SK-N-MC (cell line): ENCODE measurements at regions not wholly inside any gene's neighbourhood (a gene's known extent, or its start where the extent isn't known, plus 50 kb on each side); places are given as distances from the start of the nearest gene placed in this dataset.

Experiments used
- DNase-seq: peaks from one replicate; pipeline ENCODE4 v3.0.0-alpha.2; 2011; ENCODE audit warnings: low read depth, low spot score
- H3K27ac ChIP-seq: fragments of 200-600 bp; sonication (generic); 2 replicates; pipeline ENCODE4 v1.5.1; 2016; ENCODE audit warnings: mixed run types
- H3K36me3 ChIP-seq: fragments of 200-600 bp; sonication (generic); 2 replicates; pipeline ENCODE4 v1.6.1; 2017; ENCODE audit warnings: antibody characterized with exemption, low read length, mixed read lengths; ENCODE audit not compliant: insufficient read depth
- H3K4me3 ChIP-seq: fragments of 200-600 bp; sonication (generic); 2 replicates; pipeline ENCODE4 v1.5.1; 2016
- H3K9ac ChIP-seq: fragments of 200-600 bp; sonication (generic); 2 replicates; pipeline ENCODE4 v1.8.0; 2017; ENCODE audit warnings: mixed run types, mixed read lengths; ENCODE audit not compliant: insufficient read length
- H3K9me3 ChIP-seq: fragments of 200-600 bp; sonication (generic); 2 replicates; pipeline ENCODE4 v1.6.1; 2017; ENCODE audit warnings: low read depth, mild to moderate bottlenecking, antibody characterized with exemption, low read length, moderate library complexity, mixed read lengths
- EZH2 ChIP-seq: fragments of 200-600 bp; sonication (generic); IDR thresholded peaks from one replicate; pipeline ENCODE4 v1.6.1; 2017; ENCODE audit warnings: antibody characterized with exemption
- FOXP2 ChIP-seq: optimal IDR thresholded peaks from 2 replicates; pipeline ENCODE3; 2011; ENCODE audit warnings: mild to moderate bottlenecking, moderate library complexity; ENCODE audit not compliant: insufficient read depth; ENCODE audit errors: extremely low read length, control extremely low read depth
- POLR2AphosphoS5 ChIP-seq: IDR thresholded peaks from 2 replicates; pipeline ENCODE4 v1.6.1; 2012; ENCODE audit warnings: mild to moderate bottlenecking, low read depth, low read length, borderline replicate concordance

- no peak for TF ChIP-seq FOXP2
- H3K9me3 ChIP-seq, result no peaks in the 10 kb centered on the region
- no peak overlapping the region for H3K4me3 ChIP-seq
- DNase-seq, result no peak
- H3K27ac ChIP-seq, result no peak overlapping the region
- no peak overlapping the region for H3K9ac ChIP-seq
- H3K36me3 ChIP-seq, result no peaks in the 10 kb centered on the region
Measured at GRCh38 chr2:144707736-144708326, 187.9 kb upstream of the ZEB2 start.

- no peak overlapping the region for H3K4me3 ChIP-seq
- TF ChIP-seq POLR2AphosphoS5, result no peak
- no peak for TF ChIP-seq FOXP2
- no peak for TF ChIP-seq EZH2
- H3K27ac ChIP-seq, result peak overlapping the region; percentile 56; the same call in 1 of the 2 replicates
- H3K9me3 ChIP-seq, result no peaks in the 10 kb centered on the region
- DNase-seq, result no peak
- no peaks in the 10 kb centered on the region for H3K36me3 ChIP-seq
- H3K9ac ChIP-seq, result no peak overlapping the region
Measured at GRCh38 chr2:144706647-144707046, 186.7 kb upstream of the ZEB2 start.

- H3K4me3 ChIP-seq, result no peak overlapping the region
- TF ChIP-seq FOXP2, result no peak
- no peak for TF ChIP-seq EZH2
- TF ChIP-seq POLR2AphosphoS5, result no peak
- no peaks in the 10 kb centered on the region for H3K36me3 ChIP-seq
- DNase-seq, result peak; percentile 48
- H3K9ac ChIP-seq, result no peak overlapping the region
- no peaks in the 10 kb centered on the region for H3K9me3 ChIP-seq
- H3K27ac ChIP-seq, result peak overlapping the region; percentile 56
Measured at GRCh38 chr2:144705328-144706245, 185.7 kb upstream of the ZEB2 start.

- H3K4me3 ChIP-seq, result no peak overlapping the region
- H3K36me3 ChIP-seq, result no peaks in the 10 kb centered on the region
- H3K9ac ChIP-seq, result no peak overlapping the region
- TF ChIP-seq EZH2 (no peak), POLR2AphosphoS5 (no peak), FOXP2 (no peak)
- peak overlapping the region; percentile 56; the same call in 1 of the 2 replicates for H3K27ac ChIP-seq
- no peaks in the 10 kb centered on the region for H3K9me3 ChIP-seq
- DNase-seq, result no peak
Measured at GRCh38 chr2:144704709-144705095, 184.8 kb upstream of the ZEB2 start.

- DNase-seq, result no peak
- no peak overlapping the region for H3K27ac ChIP-seq
- H3K9ac ChIP-seq, result no peak overlapping the region
- H3K36me3 ChIP-seq, result no peaks in the 10 kb centered on the region
- TF ChIP-seq POLR2AphosphoS5 (no peak), EZH2 (no peak), FOXP2 (no peak)
- no peak overlapping the region for H3K4me3 ChIP-seq
- H3K9me3 ChIP-seq, result no peaks in the 10 kb centered on the region
Measured at GRCh38 chr2:144703852-144704708, 184.2 kb upstream of the ZEB2 start.

- TF ChIP-seq POLR2AphosphoS5 (no peak), EZH2 (no peak), FOXP2 (no peak)
- Histone ChIP-seq H3K9ac (no peak overlapping the region), H3K36me3 (no peaks in the 10 kb centered on the region), H3K4me3 (no peak overlapping the region), H3K27ac (no peak overlapping the region), H3K9me3 (no peaks in the 10 kb centered on the region)
- no peak for DNase-seq
Measured at GRCh38 chr2:144702051-144702450, 182.1 kb upstream of the ZEB2 start.

GRCh38 chr2:144701259-144701658 lies 181.3 kb upstream of the ZEB2 start:
- H3K4me3 ChIP-seq, result no peak overlapping the region
- TF ChIP-seq EZH2 (no peak), POLR2AphosphoS5 (no peak), FOXP2 (no peak)
- H3K9me3 ChIP-seq, result no peaks in the 10 kb centered on the region
- H3K27ac ChIP-seq, result no peak overlapping the region
- no peaks in the 10 kb centered on the region for H3K36me3 ChIP-seq
- no peak for DNase-seq
- H3K9ac ChIP-seq, result no peak overlapping the region

- Histone ChIP-seq H3K27ac (no peak overlapping the region), H3K4me3 (no peak overlapping the region), H3K9ac (no peak overlapping the region), H3K9me3 (no peaks in the 10 kb centered on the region), H3K36me3 (no peaks in the 10 kb centered on the region)
- TF ChIP-seq FOXP2, result no peak
- TF ChIP-seq POLR2AphosphoS5, result no peak
- TF ChIP-seq EZH2, result no peak
- DNase-seq, result no peak
Measured at GRCh38 chr2:144698156-144698555, 178.2 kb upstream of the ZEB2 start.

GRCh38 chr2:144695657-144696056 lies 175.7 kb upstream of the ZEB2 start:
- Histone ChIP-seq H3K9ac (no peak overlapping the region), H3K36me3 (no peaks in the 10 kb centered on the region), H3K9me3 (no peaks in the 10 kb centered on the region), H3K27ac (no peak overlapping the region), H3K4me3 (no peak overlapping the region)
- no peak for DNase-seq
- no peak for TF ChIP-seq POLR2AphosphoS5
- TF ChIP-seq EZH2, result no peak
